K562 (cell line): ENCODE measurements at regions not wholly inside any gene's neighbourhood (a gene's known extent, or its start where the extent isn't known, plus 50 kb on each side); places are given as distances from the start of the nearest gene placed in this dataset.

ENCODE experiments used
- ATF6 ChIP-seq: sonication (generic); formaldehyde crosslinking; IDR thresholded peaks from 2 replicates; pipeline ENCODE4 v1.4.0; 2020; ENCODE audit warnings: mild to moderate bottlenecking, missing genetic modification reagents
- CTCF ChIP-seq, 3 experiments: IDR thresholded peaks in 2 of 3; conservative IDR thresholded peaks in 1 of 3; 2 replicates each; pipeline ENCODE4 v1.5.1; 2011 to 2012; ENCODE audit warnings: low read length in 3 of 3, mild to moderate bottlenecking in 3 of 3, control low read depth in 2 of 3, improper control_type of control experiment in 1 of 3, inconsistent platforms in 1 of 3, low read depth in 1 of 3, mixed read lengths in 1 of 3, moderate library complexity in 1 of 3; ENCODE audit not compliant: insufficient read depth in 2 of 3
- DIDO1 ChIP-seq: fragments of 450-650 bp; IDR thresholded peaks from 2 replicates; pipeline ENCODE4 v1.6.1; 2016; ENCODE audit warnings: low read depth, missing biosample characterization, missing genetic modification characterization
- FOXP1 ChIP-seq: sonication (generic); formaldehyde crosslinking; IDR thresholded peaks from 2 replicates; pipeline ENCODE4 v1.8.0; 2022; ENCODE audit warnings: mild to moderate bottlenecking, missing genetic modification reagents
- NFRKB ChIP-seq: fragments of 450-650 bp; IDR thresholded peaks from 2 replicates; pipeline ENCODE4 v1.6.1; 2016; ENCODE audit warnings: low read depth
- POLR2A ChIP-seq: fragments of 450-650 bp; conservative IDR thresholded peaks from 2 replicates; pipeline ENCODE4 v1.6.1; 2016
- POLR2G ChIP-seq: fragments of 200-400 bp; formaldehyde crosslinking; IDR thresholded peaks from 2 replicates; pipeline ENCODE4 v1.6.1; 2017; ENCODE audit warnings: low read depth, mild to moderate bottlenecking, antibody characterized with exemption, low read length, moderate library complexity
- RAD21 ChIP-seq, 2 experiments: fragments of 250-450 bp in 1 of 2; fragments of 450-650 bp in 1 of 2; sonication (Bioruptor Pico) in 1 of 2; formaldehyde crosslinking in 1 of 2; IDR thresholded peaks in 1 of 2; conservative IDR thresholded peaks in 1 of 2; 2 replicates each; pipeline versions ENCODE4 v1.4.0 to v1.8.0; 2020 to 2022; ENCODE audit warnings: mild to moderate bottlenecking in 2 of 2, moderate library complexity in 1 of 2
- RFX5 ChIP-seq: IDR thresholded peaks from 2 replicates; pipeline ENCODE4 v1.6.1; 2011; ENCODE audit warnings: low read depth, mild to moderate bottlenecking, improper control_type of control experiment, low read length
- SMAD4 ChIP-seq: fragments of 250-450 bp; sonication (Bioruptor Pico); conservative IDR thresholded peaks from 2 replicates; pipeline ENCODE4 v1.8.0; 2021; ENCODE audit warnings: inconsistent platforms, mild to moderate bottlenecking, moderate library complexity
- ZKSCAN1 ChIP-seq: fragments of 150-350 bp; IDR thresholded peaks from 2 replicates; pipeline ENCODE4 v1.6.1; 2016; ENCODE audit warnings: low read depth, low read length

- TF ChIP-seq NFRKB (no peak), SMAD4 (CRISPR knock-in tag) (no peak), CTCF (IDR thresholded peaks at IDR 0.05 in 2 of 3, conservative IDR thresholded peaks at IDR 0.05 in 1 of 3; ENCODE audit: insufficient read depth in 2 of 3, low read depth in 1 of 3, low read length in 3 of 3) (no peak), POLR2A (no peak), POLR2G (no peak), RFX5 (no peak), RAD21 (CRISPR knock-in tag; conservative IDR thresholded peaks at IDR 0.05 in 1 of 2, IDR thresholded peaks at IDR 0.05 in 1 of 2) (no peak), DIDO1 (tag) (no peak), ATF6 (no peak), FOXP1 (CRISPR knock-in tag) (no peak), ZKSCAN1 (no peak)
Observed at GRCh38 chr4:138448169-138448568, 206.0 kb upstream of the SLC7A11 start.
